Activated gamma-delta T cell treated with Interleukin-2 at 50 U/mL for 16 hours (primary cell): ENCODE measurements at regions not wholly inside any gene's neighbourhood (a gene's known extent, or its start where the extent isn't known, plus 50 kb on each side); places are given as distances from the start of the nearest gene placed in this dataset.
"Not testable (repeated sequence)": the region's sequence is repeated elsewhere in the genome, so short reads cannot be mapped to it uniquely, and the experiment has no call there.

Experiments
- DNase-seq: peaks from one replicate; pipeline ENCODE4 v3.0.0-alpha.2; 2020

GRCh38 chr15:70241561-70242320, 144.0 kb upstream of the TLE3 start:
- DNase-seq, result no peak

GRCh38 chr15:70240820-70241430, 143.2 kb upstream of the TLE3 start:
- DNase-seq, result no peak

GRCh38 chr15:70240082-70240481, 142.4 kb upstream of the TLE3 start:
- DNase-seq, result no peak

GRCh38 chr15:70238917-70239316, 141.2 kb upstream of the TLE3 start:
- no peak for DNase-seq

- no peak for DNase-seq
Observed at GRCh38 chr15:70237626-70238025, 139.9 kb upstream of the TLE3 start.

GRCh38 chr15:70236341-70237086, 138.8 kb upstream of the TLE3 start:
- no peak for DNase-seq

- no peak for DNase-seq
Observed at GRCh38 chr15:70235347-70235746, 137.6 kb upstream of the TLE3 start.

GRCh38 chr15:70234256-70234905, 136.7 kb upstream of the TLE3 start:
- DNase-seq, result no peak

- DNase-seq, result no peak
Observed at GRCh38 chr15:70231484-70231883, 133.8 kb upstream of the TLE3 start.

GRCh38 chr15:70227918-70228317, 130.2 kb upstream of the TLE3 start:
- DNase-seq, result not testable (repeated sequence)

GRCh38 chr15:70227147-70227546, 129.4 kb upstream of the TLE3 start:
- no peak for DNase-seq

GRCh38 chr15:70226337-70226980, 128.7 kb upstream of the TLE3 start:
- DNase-seq, result no peak

GRCh38 chr15:70225416-70225815, 127.7 kb upstream of the TLE3 start:
- DNase-seq, result no peak

GRCh38 chr15:70222606-70223005, 124.9 kb upstream of the TLE3 start:
- DNase-seq, result no peak

GRCh38 chr15:70220490-70221096, 122.9 kb upstream of the TLE3 start:
- no peak for DNase-seq

- DNase-seq, result no peak
Observed at GRCh38 chr15:70219966-70220365, 122.2 kb upstream of the TLE3 start.

GRCh38 chr15:70219256-70219895, 121.7 kb upstream of the TLE3 start:
- no peak for DNase-seq

- no peak for DNase-seq
Observed at GRCh38 chr15:70217226-70218160, 119.8 kb upstream of the TLE3 start.

GRCh38 chr15:70215951-70216350, 118.2 kb upstream of the TLE3 start:
- no peak for DNase-seq

GRCh38 chr15:70214941-70215635, 117.4 kb upstream of the TLE3 start:
- DNase-seq, result no peak
